Hepatocyte (in vitro differentiated cells): ENCODE measurements at regions not wholly inside any gene's neighbourhood (a gene's known extent, or its start where the extent isn't known, plus 50 kb on each side); places are given as distances from the start of the nearest gene placed in this dataset.

Source experiments
- CTCF ChIP-seq: fragments of 200-600 bp; sonication (generic); IDR thresholded peaks from 2 replicates; pipeline ENCODE4 v1.5.1; 2016; ENCODE audit warnings: antibody characterized with exemption, mild to moderate bottlenecking; ENCODE audit not compliant: poor library complexity
- EZH2 ChIP-seq: fragments of 200-600 bp; sonication (generic); IDR thresholded peaks from 2 replicates; pipeline ENCODE4 v1.6.1; 2016; ENCODE audit warnings: antibody characterized with exemption, mild to moderate bottlenecking, borderline replicate concordance

DNA sequence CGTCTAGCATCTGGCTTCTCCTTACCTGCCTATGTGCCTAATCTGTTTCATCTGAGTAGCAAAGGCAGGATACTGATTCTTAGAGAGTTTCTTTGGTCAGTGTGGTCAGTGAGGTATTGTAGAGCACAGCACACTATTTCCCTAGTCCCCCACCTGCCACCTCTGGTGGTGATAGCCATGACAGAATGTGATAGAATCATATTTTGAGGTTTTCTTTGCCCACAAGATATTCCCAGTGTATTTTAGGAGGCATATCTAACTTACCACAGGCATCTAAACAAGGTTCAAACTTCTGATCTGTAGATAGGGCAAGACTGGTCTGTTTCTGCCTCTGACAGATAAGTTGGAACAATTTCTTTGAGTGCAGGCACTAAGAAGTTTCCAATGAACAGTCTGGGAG lies 188.0 kb downstream of the SOX2 start:
- TF ChIP-seq CTCF (no peak), EZH2 (no peak)
